ENCODE measurements at regions not wholly inside any gene's neighbourhood (a gene's known extent, or its start where the extent isn't known, plus 50 kb on each side); places are given as distances from the start of the nearest gene placed in this dataset.
"Not testable (repeated sequence)": the region's sequence is repeated elsewhere in the genome, so short reads cannot be mapped to it uniquely, and the experiment has no call there.

DNA sequence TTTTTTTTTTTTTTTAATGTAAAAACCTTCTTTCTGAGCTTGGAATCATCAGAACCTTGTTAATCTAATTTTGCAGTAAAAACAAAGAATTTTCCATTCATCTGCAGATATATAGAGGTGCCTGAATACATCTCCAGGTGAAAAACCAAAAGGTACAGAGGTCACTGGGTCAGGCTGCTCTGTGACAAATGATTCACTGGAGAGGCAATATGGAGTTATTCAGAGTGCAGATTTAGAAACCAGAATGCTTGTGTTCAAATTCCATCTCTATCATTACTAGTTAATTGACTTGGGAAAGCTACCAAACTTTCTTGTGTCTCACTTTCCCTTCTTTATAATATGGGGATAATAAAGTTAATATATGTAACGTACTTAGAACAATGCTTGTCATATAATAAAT is 51.5 kb upstream of the C1orf53 start:
- H3K4me3 ChIP-seq (ENCODE audit: low read depth, low read length), result no peak overlapping the region
- DNase-seq (ENCODE audit: low read depth), result no peak

DNA sequence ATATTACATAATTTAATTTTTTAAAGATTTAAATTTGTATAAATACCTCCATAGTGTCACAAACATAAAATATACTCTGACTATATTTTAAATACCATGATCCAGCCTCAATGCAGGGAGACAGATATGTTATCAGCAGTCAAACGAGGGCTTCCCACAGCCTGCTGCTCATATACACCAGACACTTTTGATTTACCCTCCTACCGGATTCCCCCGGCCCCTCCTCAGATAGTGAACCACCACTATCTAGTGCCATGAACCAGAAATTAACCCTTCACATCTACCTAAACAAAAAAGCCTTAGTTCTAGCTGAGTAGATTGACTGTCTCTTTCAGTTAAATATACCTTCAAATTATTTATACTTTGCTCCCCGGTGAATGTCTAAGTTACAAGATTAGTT is 52.4 kb upstream of the C1orf53 start:
- no peak overlapping the region for H3K4me3 ChIP-seq (ENCODE audit: low read depth, low read length)
- DNase-seq (ENCODE audit: low read depth), result no peak

DNA sequence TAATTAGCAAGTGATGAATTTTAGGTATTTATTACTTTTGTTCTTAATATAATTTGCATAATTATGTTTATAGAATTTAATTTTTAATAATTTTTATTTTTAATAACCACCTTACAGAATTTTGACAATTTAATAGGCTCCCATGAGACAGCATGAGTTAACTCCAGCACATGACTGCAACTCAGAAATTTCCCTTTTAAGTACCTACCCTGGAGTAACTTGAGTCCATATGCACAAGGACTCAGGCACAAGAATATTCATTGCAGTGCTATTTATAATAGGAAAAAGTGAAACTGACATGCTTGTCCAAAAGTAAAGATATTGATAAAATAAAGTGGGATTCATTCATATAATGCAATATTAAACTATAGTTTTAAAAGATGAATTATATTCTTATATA is 54.1 kb upstream of the C1orf53 start:
- no peak overlapping the region for H3K4me3 ChIP-seq (ENCODE audit: low read depth, low read length)
- no peak for DNase-seq (ENCODE audit: low read depth)

DNA sequence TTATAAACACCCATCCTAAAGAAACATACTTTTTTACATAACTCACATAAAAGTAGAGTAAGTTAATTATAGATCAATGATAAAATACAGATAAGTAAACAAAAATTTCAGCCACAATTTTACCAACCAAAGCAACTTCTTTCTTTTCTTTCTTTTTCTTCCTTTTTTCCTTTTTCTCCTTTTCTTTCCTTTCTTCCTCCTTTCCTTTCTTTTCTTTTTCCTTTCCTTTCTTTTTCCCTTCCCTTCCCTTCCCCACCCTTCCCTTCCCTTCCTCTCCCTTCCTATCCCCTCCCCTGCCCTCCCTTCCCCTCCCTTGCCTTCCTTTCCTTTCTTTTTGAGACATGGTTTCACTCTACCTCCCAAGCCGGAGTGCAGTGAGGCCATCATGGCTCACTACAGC is 56.5 kb upstream of the C1orf53 start:
- no peak overlapping the region for H3K4me3 ChIP-seq (ENCODE audit: low read depth, low read length)
- DNase-seq (ENCODE audit: low read depth), result no peak

DNA sequence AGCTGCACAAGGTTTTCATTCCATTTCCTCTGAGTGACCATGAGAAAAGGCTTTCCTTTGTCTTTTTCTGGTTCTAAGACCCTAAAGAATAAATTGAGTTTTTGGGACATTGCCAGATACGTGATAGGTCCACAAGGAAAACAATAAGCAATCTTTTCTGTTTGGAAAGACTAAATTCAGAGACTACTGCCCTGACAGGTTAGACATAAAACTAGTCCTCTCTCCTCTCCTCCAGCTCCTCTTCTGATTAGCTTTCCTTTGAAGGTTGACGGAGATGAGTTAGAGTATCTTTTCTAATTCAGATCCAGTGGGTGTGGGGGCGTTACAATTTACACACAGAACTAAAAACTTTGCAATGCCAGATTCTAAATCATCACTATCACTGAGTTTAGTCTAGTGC is 57.8 kb upstream of the C1orf53 start:
- no peak for DNase-seq (ENCODE audit: low read depth)
- no peak overlapping the region for H3K4me3 ChIP-seq (ENCODE audit: low read depth, low read length)

DNA sequence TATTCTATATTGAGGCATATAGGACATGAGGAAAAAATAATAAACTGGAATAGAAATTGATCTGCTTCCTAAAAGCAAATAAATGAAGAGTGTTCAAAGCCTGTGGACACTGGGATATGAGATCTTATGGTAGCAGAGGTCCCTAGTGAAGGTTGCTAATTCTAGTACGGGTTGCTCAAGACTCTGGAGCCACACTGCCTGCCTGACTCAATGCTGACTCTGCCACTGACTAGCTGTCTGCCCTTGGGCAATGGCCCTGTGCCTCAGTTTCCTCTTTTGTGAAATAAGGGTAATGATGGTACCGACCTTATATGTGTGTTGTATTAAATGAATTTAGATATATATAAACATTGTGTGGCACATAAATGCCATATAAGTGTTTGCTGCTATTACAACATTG is 59.0 kb upstream of the C1orf53 start:
- no peak overlapping the region for H3K4me3 ChIP-seq (ENCODE audit: low read depth, low read length)
- DNase-seq (ENCODE audit: low read depth), result no peak

DNA sequence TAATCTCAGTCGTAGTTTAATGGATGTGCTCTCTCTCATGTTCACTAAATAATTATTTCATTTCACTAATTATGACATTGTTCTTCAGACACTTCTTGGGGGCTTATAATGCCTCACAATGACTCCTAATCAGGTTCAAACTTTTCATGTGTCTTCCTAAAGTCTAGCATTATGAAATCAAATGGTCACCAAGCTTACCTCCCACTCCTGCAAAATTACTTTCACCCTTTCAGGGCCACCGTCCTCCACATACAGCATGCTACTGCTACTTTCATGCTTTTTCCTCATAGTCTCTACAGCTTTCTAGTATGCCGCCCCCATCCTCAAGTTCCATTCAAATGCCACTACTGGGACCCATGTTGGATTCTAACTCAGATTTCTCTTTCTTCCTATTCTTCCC is 59.8 kb upstream of the C1orf53 start:
- H3K4me3 ChIP-seq (ENCODE audit: low read depth, low read length), result no peak overlapping the region
- no peak for DNase-seq (ENCODE audit: low read depth)

DNA sequence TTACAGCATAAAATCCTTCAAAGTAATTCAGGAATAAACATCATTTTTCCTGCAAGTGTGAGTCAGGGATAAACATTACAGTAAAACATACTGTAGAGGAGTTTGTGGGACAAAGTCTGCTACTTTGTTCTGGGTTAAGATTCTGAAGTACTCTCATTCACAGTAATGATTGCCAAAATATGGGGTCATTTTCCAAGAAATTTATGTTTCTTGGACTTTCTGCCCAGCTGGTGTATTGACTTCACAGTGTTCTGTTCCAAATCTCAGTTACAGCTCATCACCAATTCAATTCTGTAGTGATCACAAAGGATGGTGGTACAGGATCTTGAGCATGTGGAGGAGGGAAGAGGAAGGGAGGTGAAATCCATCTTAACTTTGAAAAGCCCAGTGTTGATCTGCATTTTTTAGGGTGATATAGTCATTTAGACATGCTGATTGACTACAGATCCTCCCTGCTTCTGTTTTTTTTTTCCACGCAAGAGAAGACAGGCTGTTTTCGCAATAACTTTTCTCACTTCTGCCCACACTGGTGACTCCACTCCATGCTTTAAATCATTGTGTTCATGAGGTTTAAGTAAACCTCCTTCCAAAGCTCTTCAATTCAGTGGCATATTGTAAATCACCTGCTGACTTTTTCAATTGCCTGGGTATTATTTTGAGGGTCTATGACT is 60.4 kb upstream of the C1orf53 start:
- DNase-seq (ENCODE audit: low read depth), result peak; percentile 53

DNA sequence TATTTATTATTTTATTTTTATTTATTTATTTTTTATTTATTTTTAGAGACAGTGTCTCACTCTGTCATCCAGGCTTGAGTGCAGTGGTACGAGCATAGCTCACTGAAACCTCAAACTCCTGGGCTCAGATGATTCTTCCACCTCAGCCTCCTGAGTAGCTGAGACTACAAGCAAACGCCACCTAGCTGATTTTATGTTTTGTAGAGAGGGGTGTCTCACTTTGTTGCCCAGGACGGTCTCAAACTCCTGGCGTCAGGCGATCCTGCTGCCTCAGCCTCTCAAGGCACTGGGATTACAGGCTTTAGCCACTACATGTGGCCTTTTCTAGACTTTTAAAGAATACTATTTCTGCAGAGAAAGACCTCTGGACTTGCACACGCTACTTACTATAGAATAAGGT is 61.3 kb upstream of the C1orf53 start:
- no peak overlapping the region for H3K4me3 ChIP-seq (ENCODE audit: low read depth, low read length)
- no peak for DNase-seq (ENCODE audit: low read depth)

More for the DNA sequence above, 60.4 kb upstream of the C1orf53 start:
- H3K4me3 ChIP-seq (ENCODE audit: low read depth, low read length), result no peak overlapping the region

DNA sequence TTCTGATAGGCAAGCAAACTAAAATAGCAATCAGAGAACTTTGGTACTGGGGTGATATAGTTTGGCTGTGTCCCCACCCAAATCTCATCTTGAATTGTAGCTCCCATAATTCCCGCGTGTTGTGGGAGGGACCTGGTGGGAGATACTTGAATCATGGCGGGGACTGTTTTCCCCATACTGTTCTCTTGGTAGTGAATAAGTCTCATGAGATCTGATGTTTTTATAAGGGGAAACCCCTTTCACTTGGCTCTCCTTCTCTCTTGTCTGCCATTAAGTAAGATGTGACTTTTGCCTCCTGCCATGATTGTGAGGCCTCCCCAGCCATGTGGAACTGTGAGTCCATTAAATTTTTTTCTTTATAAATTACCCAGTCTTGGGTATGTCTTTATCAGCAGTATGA is 62.6 kb upstream of the C1orf53 start:
- DNase-seq (ENCODE audit: low read depth), result not testable (repeated sequence)

DNA sequence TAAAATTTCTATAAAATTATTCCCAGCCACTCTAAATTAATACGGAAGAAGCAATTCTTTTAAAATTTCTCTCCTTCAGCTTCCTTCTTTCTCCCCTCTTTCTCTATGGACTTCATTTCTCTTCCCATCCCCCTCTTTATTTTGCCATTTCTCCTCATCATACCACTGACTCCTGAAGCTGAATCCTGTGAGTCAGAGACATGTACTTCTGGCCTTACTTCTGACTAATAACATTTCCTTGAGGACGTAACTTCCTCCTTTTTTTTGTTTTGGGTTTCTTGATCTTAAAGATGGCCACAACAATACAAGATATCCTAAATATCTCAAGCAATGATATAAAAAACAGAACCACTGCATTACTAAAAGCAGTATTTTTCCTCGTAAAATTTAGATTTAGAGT is 63.6 kb upstream of the DENND1B start:
- DNase-seq (ENCODE audit: low read depth), result peak; percentile 67

More for the DNA sequence above, 62.6 kb upstream of the C1orf53 start:
- not testable (repeated sequence) for H3K4me3 ChIP-seq (ENCODE audit: low read depth, low read length)

DNA sequence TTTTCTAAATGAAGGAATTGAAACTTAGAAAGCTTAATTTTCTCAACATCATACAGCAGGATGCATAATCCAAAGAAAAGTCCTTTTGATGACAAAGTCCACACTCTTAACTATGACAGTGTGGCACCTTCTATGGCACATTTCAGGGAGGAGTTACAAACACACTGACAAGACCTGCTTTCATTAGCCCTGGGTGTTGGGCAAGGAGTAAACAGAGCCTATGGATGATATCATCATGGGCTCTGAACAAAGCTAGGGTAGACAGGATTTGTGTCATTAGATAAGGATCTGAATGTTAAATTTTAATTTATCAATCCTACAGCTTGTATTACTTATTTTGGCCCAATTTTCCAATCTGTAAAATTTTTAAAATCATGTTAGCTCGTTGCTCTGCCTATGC is 62.6 kb upstream of the DENND1B start:
- peak; percentile 8 for DNase-seq (ENCODE audit: low read depth)
- no peak overlapping the region for H3K4me3 ChIP-seq (ENCODE audit: low read depth, low read length)

More for the DNA sequence above, 63.6 kb upstream of the DENND1B start:
- no peak overlapping the region for H3K4me3 ChIP-seq (ENCODE audit: low read depth, low read length)

DNA sequence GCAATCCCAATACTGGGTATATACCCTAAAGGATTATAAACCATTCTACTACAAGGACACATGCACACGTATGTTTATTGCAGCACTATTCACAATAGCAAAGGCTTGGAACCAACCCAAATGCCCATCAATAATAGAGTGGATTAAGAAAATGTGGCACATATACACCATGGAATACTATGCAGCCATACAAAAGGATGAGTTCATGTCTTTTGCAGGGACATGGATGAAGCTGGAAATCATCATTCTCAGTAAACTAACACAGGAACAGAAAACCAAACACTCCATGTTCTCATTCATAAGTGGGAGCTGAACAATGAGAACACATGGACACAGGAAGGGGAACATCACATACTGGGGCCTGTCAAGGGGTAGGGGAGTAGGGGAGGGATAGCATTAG is 61.1 kb upstream of the DENND1B start:
- not testable (repeated sequence) for H3K4me3 ChIP-seq (ENCODE audit: low read depth, low read length); DNase-seq (ENCODE audit: low read depth)

DNA sequence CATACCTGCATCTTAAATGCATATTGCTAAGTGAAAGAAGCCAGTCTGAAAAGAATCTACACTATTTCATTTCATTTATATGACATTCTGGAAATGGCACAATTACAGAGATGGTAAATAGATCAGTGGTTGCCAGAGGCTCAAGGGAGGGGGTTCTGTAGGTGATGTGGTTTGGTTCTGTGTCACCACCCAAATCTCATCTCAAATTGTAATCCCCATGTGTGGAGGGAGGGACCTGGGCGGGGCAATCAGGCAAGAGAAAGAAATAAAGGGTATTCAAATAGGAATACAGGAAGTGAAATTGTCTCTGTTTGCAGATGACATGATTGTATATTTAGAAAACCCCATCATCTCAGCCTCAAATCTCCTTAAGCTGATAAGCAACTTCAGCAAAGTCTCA is 53.7 kb upstream of the DENND1B start:
- DNase-seq (ENCODE audit: low read depth); H3K4me3 ChIP-seq (ENCODE audit: low read depth, low read length): not testable (repeated sequence)

DNA sequence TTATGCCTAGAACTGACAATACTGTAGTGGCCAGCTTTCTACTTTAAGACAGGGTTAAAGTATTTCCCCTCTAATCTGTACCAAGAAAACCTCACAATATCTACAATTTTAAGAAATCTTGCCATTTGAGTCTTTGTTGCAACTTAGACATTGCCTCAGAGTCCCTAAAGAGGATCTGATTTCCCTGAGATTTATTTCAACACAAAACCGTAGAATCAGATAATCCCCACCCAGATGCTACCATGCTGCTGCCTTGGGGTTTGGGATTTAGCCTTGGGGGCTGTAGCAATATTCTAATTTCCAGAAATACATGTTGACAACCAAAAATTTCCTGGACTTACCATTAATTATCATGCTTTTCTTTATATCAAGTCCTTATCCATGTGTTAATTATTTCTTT is 50.3 kb upstream of the DENND1B start:
- no peak for DNase-seq (ENCODE audit: low read depth)
- H3K4me3 ChIP-seq (ENCODE audit: low read depth, low read length), result no peak overlapping the region
